Endodermal cell (in vitro differentiated cells): ENCODE measurements at regions not wholly inside any gene's neighbourhood (a gene's known extent, or its start where the extent isn't known, plus 50 kb on each side); places are given as distances from the start of the nearest gene placed in this dataset.

Source experiments
- DNase-seq: peaks from one replicate; pipeline ENCODE4 v3.0.0-alpha.2; 2017
- H3K27ac ChIP-seq: 2 replicates; pipeline ENCODE4 v1.5.1; 2013; ENCODE audit warnings: mild to moderate bottlenecking, low read depth, low read length, moderate library complexity
- H3K27me3 ChIP-seq: 2 replicates; pipeline ENCODE4 v1.6.1; 2013; ENCODE audit warnings: mild to moderate bottlenecking, low read length, moderate library complexity; ENCODE audit not compliant: insufficient read depth, control insufficient read depth, poor library complexity, severe bottlenecking
- H3K36me3 ChIP-seq: 2 replicates; pipeline ENCODE4 v1.7.0; 2013; ENCODE audit warnings: mild to moderate bottlenecking, low read length, moderate library complexity; ENCODE audit not compliant: control insufficient read depth, insufficient read depth
- H3K4me1 ChIP-seq: one replicate; pipeline ENCODE4 v1.7.0; 2013; ENCODE audit warnings: low read length; ENCODE audit not compliant: control insufficient read depth, insufficient read depth
- H3K4me3 ChIP-seq: 2 replicates; pipeline ENCODE4 v1.5.1; 2013; ENCODE audit warnings: mild to moderate bottlenecking, low read length, moderate library complexity
- H3K9ac ChIP-seq: 2 replicates; pipeline ENCODE4 v1.6.1; 2013; ENCODE audit warnings: mild to moderate bottlenecking, low read length, moderate library complexity; ENCODE audit not compliant: poor library complexity, severe bottlenecking; ENCODE audit errors: extremely low read depth
- H3K9me3 ChIP-seq: 2 replicates; pipeline ENCODE4 v1.6.1; 2013; ENCODE audit warnings: mild to moderate bottlenecking, low read length, moderate library complexity; ENCODE audit not compliant: control insufficient read depth
- H3K27ac Mint-ChIP-seq: 2 replicates; pipeline ENCODE4 v1.8.0; 2020; ENCODE audit warnings: mixed read lengths
- H3K27me3 Mint-ChIP-seq: 2 replicates; pipeline ENCODE4 v1.8.0; 2021; ENCODE audit warnings: mild to moderate bottlenecking, mixed read lengths; ENCODE audit not compliant: insufficient read depth
- H3K36me3 Mint-ChIP-seq: 2 replicates; pipeline ENCODE4 v1.8.0; 2020; ENCODE audit warnings: low read depth, mixed read lengths
- H3K4me1 Mint-ChIP-seq: 2 replicates; pipeline ENCODE4 v1.8.0; 2020; ENCODE audit warnings: mixed read lengths
- H3K4me3 Mint-ChIP-seq: 2 replicates; pipeline ENCODE4 v1.8.0; 2020; ENCODE audit warnings: mild to moderate bottlenecking, moderate library complexity, mixed read lengths
- H3K9me3 Mint-ChIP-seq: 2 replicates; pipeline ENCODE4 v1.8.0; 2020; ENCODE audit warnings: mild to moderate bottlenecking, mixed read lengths
- CTCF ChIP-seq: fragments of 200-600 bp; sonication (generic); conservative IDR thresholded peaks from 2 replicates; pipeline ENCODE4 v1.5.0; 2021; ENCODE audit warnings: antibody characterized with exemption, mild to moderate bottlenecking
- WGBS, 2 experiments: methylation state at CpG; one replicate each; pipeline versions ENCODE4 v1.1.5 to v1.1.7; 2013; ENCODE audit warnings: missing lambda C conversion rate in 2 of 2, mixed read lengths in 1 of 2; ENCODE audit not compliant: insufficient coverage in 1 of 2, insufficient read length in 1 of 2; 5-methylcytosine and 5-hydroxymethylcytosine counted together

GRCh38 chr9:73515216-73515615 is 363.6 kb downstream of the ANXA1 start:
- Histone ChIP-seq H3K4me3 (no peak overlapping the region), H3K4me1 (peaks cover 4% of the 10 kb centered on the region), H3K27me3 (no peaks in the 10 kb centered on the region), H3K9ac (no peak overlapping the region), H3K9me3 (no peaks in the 10 kb centered on the region), H3K36me3 (no peaks in the 10 kb centered on the region), H3K27ac (no peak overlapping the region)
- H3K4me3 Mint-ChIP-seq = no peak overlapping the region
- no peak overlapping the region for H3K27ac Mint-ChIP-seq
- H3K36me3 Mint-ChIP-seq = no peaks in the 10 kb centered on the region
- no peaks in the 10 kb centered on the region for H3K27me3 Mint-ChIP-seq
- no peak for DNase-seq
- WGBS, 2 experiments = 88 to 93% methylated on average over 3 to 4 of the region's 4 CpGs
- H3K4me1 Mint-ChIP-seq = peaks cover 16% of the 10 kb centered on the region
- no peaks in the 10 kb centered on the region for H3K9me3 Mint-ChIP-seq
- no peak for TF ChIP-seq CTCF

GRCh38 chr9:73523391-73523790 is 371.7 kb downstream of the ANXA1 start:
- WGBS, 2 experiments = 93% methylated on average over 2 of the region's 2 CpGs; no CpG with 5 or more reads in 1 of the 2 experiments
- H3K9ac ChIP-seq = no peak overlapping the region
- H3K4me1 Mint-ChIP-seq = no peaks in the 10 kb centered on the region
- TF ChIP-seq CTCF = no peak
- H3K27me3 ChIP-seq = no peaks in the 10 kb centered on the region
- H3K9me3 ChIP-seq = peaks cover 10% of the 10 kb centered on the region
- peaks cover 6% of the 10 kb centered on the region for H3K9me3 Mint-ChIP-seq
- H3K27ac Mint-ChIP-seq = no peak overlapping the region
- no peak for DNase-seq
- no peak overlapping the region for H3K27ac ChIP-seq
- no peaks in the 10 kb centered on the region for H3K36me3 ChIP-seq
- H3K27me3 Mint-ChIP-seq = no peaks in the 10 kb centered on the region
- H3K4me3 Mint-ChIP-seq = no peak overlapping the region
- no peaks in the 10 kb centered on the region for H3K36me3 Mint-ChIP-seq
- no peaks in the 10 kb centered on the region for H3K4me1 ChIP-seq
- no peak overlapping the region for H3K4me3 ChIP-seq

- DNase-seq = no peak
- Histone ChIP-seq H3K27me3 (no peaks in the 10 kb centered on the region), H3K27ac (no peak overlapping the region), H3K36me3 (no peaks in the 10 kb centered on the region), H3K9ac (no peak overlapping the region), H3K9me3 (peaks cover 10% of the 10 kb centered on the region), H3K4me3 (no peak overlapping the region), H3K4me1 (no peaks in the 10 kb centered on the region)
- Mint-ChIP-seq H3K27ac (no peak overlapping the region), H3K36me3 (no peaks in the 10 kb centered on the region), H3K27me3 (peaks cover 1% of the 10 kb centered on the region), H3K4me1 (peaks cover 7% of the 10 kb centered on the region), H3K4me3 (no peak overlapping the region), H3K9me3 (peaks cover 6% of the 10 kb centered on the region)
- TF ChIP-seq CTCF = no peak
- 80% methylated on average over 1 of the region's 1 CpG; no CpG with 5 or more reads in 1 of the 2 experiments for WGBS, 2 experiments
These were observed 373.7 kb downstream of the ANXA1 start for GRCh38 chr9:73525350-73525749.
